ENCODE measurements at regions not wholly inside any gene's neighbourhood (a gene's known extent, or its start where the extent isn't known, plus 50 kb on each side); places are given as distances from the start of the nearest gene placed in this dataset.

GRCh38 chr10:51022933-51023585, 51.2 kb upstream of the PRKG1 start:
- no peaks in the 10 kb centered on the region for H3K9me3 ChIP-seq
- H3K4me3 ChIP-seq, result no peak overlapping the region
- WGBS, 2 donors, result 76 to 78% methylated on average over 5 of the region's 5 CpGs
- H3K27me3 ChIP-seq, result no peaks in the 10 kb centered on the region
- no peak for TF ChIP-seq CTCF (IDR thresholded peaks at IDR 0.05)
- TF ChIP-seq POLR2A (IDR thresholded peaks at IDR 0.05), result no peak
- no peak for TF ChIP-seq EP300 (IDR thresholded peaks at IDR 0.05)
- peak overlapping the region in 2 of 4 donors; percentile 7 to 29 for H3K27ac ChIP-seq
- DNase-seq (ENCODE audit: low spot score in 2 of 2), result no peak
- no peaks in the 10 kb centered on the region for H3K36me3 ChIP-seq
- H3K4me1 ChIP-seq, result peaks cover 0 to 24% (median 7%) of the 10 kb centered on the region in 4 donors

- H3K36me3 ChIP-seq, result no peaks in the 10 kb centered on the region
- DNase-seq (ENCODE audit: low spot score in 2 of 2), result no peak
- peaks cover 0 to 29% (median 7%) of the 10 kb centered on the region in 4 donors for H3K4me1 ChIP-seq
- H3K27me3 ChIP-seq, result no peaks in the 10 kb centered on the region
- no peaks in the 10 kb centered on the region for H3K9me3 ChIP-seq
- H3K4me3 ChIP-seq, result no peak overlapping the region
- peak overlapping the region in 2 of 4 donors; percentile 7 to 29 for H3K27ac ChIP-seq
- TF ChIP-seq CTCF (IDR thresholded peaks at IDR 0.05) (no peak), POLR2A (IDR thresholded peaks at IDR 0.05) (no peak), EP300 (IDR thresholded peaks at IDR 0.05) (no peak)
Measured at GRCh38 chr10:51023636-51024035, 50.7 kb upstream of the PRKG1 start.

Data from tibial nerve (tissue), 4 donors.